ENCODE measurements at regions not wholly inside any gene's neighbourhood (a gene's known extent, or its start where the extent isn't known, plus 50 kb on each side); places are given as distances from the start of the nearest gene placed in this dataset.

- Histone ChIP-seq H3K79me2 (ENCODE audit: insufficient read depth, low read length) (no peaks in the 10 kb centered on the region), H3K9ac (ENCODE audit: low read length) (no peak overlapping the region), H3K27ac (ENCODE audit: low read depth, low read length, poor library complexity, severe bottlenecking) (no peak overlapping the region), H2AFZ (ENCODE audit: low read length) (no peak overlapping the region), H3K4me2 (ENCODE audit: low read length) (no peak overlapping the region), H3F3A (ENCODE audit: insufficient read depth, low read length) (no peaks in the 10 kb centered on the region), H3K36me3 (ENCODE audit: insufficient read depth, low read length) (no peaks in the 10 kb centered on the region), H3K9me3 (ENCODE audit: low read length) (no peaks in the 10 kb centered on the region), H4K20me1 (ENCODE audit: insufficient read depth, low read length) (no peaks in the 10 kb centered on the region), H3K9me2 (ENCODE audit: low read depth, low read length) (no peaks in the 10 kb centered on the region), H3K4me1 (ENCODE audit: insufficient read depth, low read length, severe bottlenecking) (no peaks in the 10 kb centered on the region), H3K4me3 (ENCODE audit: low read depth, low read length, poor library complexity, severe bottlenecking) (no peak overlapping the region), H3K27me3 (ENCODE audit: insufficient read depth, low read length) (no peaks in the 10 kb centered on the region)
- TF ChIP-seq EZH2 (IDR thresholded peaks at IDR 0.05; ENCODE audit: borderline replicate concordance, low read length) = no peak
- no peak for TF ChIP-seq CTCF (IDR thresholded peaks at IDR 0.05; ENCODE audit: low read length)
Observed at GRCh38 chr2:199668645-199669044, 182.3 kb downstream of the FTCDNL1 start.

GRCh38 chr2:199663157-199663556 is 187.8 kb downstream of the FTCDNL1 start:
- H3K27me3 ChIP-seq (ENCODE audit: insufficient read depth, low read length) = no peaks in the 10 kb centered on the region
- no peak overlapping the region for H3K4me3 ChIP-seq (ENCODE audit: low read depth, low read length, poor library complexity, severe bottlenecking)
- H2AFZ ChIP-seq (ENCODE audit: low read length) = no peak overlapping the region
- no peak overlapping the region for H3K9ac ChIP-seq (ENCODE audit: low read length)
- no peaks in the 10 kb centered on the region for H3F3A ChIP-seq (ENCODE audit: insufficient read depth, low read length)
- no peaks in the 10 kb centered on the region for H3K4me1 ChIP-seq (ENCODE audit: insufficient read depth, low read length, severe bottlenecking)
- TF ChIP-seq EZH2 (IDR thresholded peaks at IDR 0.05; ENCODE audit: borderline replicate concordance, low read length) (no peak), CTCF (IDR thresholded peaks at IDR 0.05; ENCODE audit: low read length) (no peak)
- no peak overlapping the region for H3K4me2 ChIP-seq (ENCODE audit: low read length)
- H3K36me3 ChIP-seq (ENCODE audit: insufficient read depth, low read length) = no peaks in the 10 kb centered on the region
- no peaks in the 10 kb centered on the region for H4K20me1 ChIP-seq (ENCODE audit: insufficient read depth, low read length)
- no peaks in the 10 kb centered on the region for H3K9me3 ChIP-seq (ENCODE audit: low read length)
- H3K9me2 ChIP-seq (ENCODE audit: low read depth, low read length) = no peaks in the 10 kb centered on the region; the same call in 1 of the 2 replicates
- H3K27ac ChIP-seq (ENCODE audit: low read depth, low read length, poor library complexity, severe bottlenecking) = no peak overlapping the region
- no peaks in the 10 kb centered on the region for H3K79me2 ChIP-seq (ENCODE audit: insufficient read depth, low read length)

GRCh38 chr2:199662255-199662654 is 188.7 kb downstream of the FTCDNL1 start:
- Histone ChIP-seq H3K27me3 (ENCODE audit: insufficient read depth, low read length) (no peaks in the 10 kb centered on the region), H3K4me3 (ENCODE audit: low read depth, low read length, poor library complexity, severe bottlenecking) (no peak overlapping the region), H3K36me3 (ENCODE audit: insufficient read depth, low read length) (no peaks in the 10 kb centered on the region), H3K9me3 (ENCODE audit: low read length) (no peaks in the 10 kb centered on the region), H3K4me1 (ENCODE audit: insufficient read depth, low read length, severe bottlenecking) (no peaks in the 10 kb centered on the region), H3K27ac (ENCODE audit: low read depth, low read length, poor library complexity, severe bottlenecking) (no peak overlapping the region), H3K4me2 (ENCODE audit: low read length) (no peak overlapping the region), H3K9me2 (ENCODE audit: low read depth, low read length) (no peaks in the 10 kb centered on the region; the same call in 1 of the 2 replicates), H3F3A (ENCODE audit: insufficient read depth, low read length) (no peaks in the 10 kb centered on the region), H3K79me2 (ENCODE audit: insufficient read depth, low read length) (no peaks in the 10 kb centered on the region), H3K9ac (ENCODE audit: low read length) (no peak overlapping the region), H4K20me1 (ENCODE audit: insufficient read depth, low read length) (no peaks in the 10 kb centered on the region), H2AFZ (ENCODE audit: low read length) (no peak overlapping the region)
- TF ChIP-seq CTCF (IDR thresholded peaks at IDR 0.05; ENCODE audit: low read length) (no peak), EZH2 (IDR thresholded peaks at IDR 0.05; ENCODE audit: borderline replicate concordance, low read length) (no peak)

All from OCI-LY1 (cell line).